GM18507 (cell line): ENCODE measurements at regions not wholly inside any gene's neighbourhood (a gene's known extent, or its start where the extent isn't known, plus 50 kb on each side); places are given as distances from the start of the nearest gene placed in this dataset.

ENCODE experiments used
- DNase-seq: peaks from one replicate; pipeline ENCODE4 v3.0.0; 2011; ENCODE audit warnings: low read depth; ENCODE audit not compliant: insufficient read length; ENCODE audit errors: extremely low spot score
- FAIRE-seq: peaks from 2 replicates; lab custom pipeline; 2011; peaks lifted over from hg19 to GRCh38; lab: Jason Lieb, UNC

GRCh38 chr20:41830702-41831101 is 212.5 kb upstream of the CHD6 start:
- DNase-seq (no peak), FAIRE-seq (no peak)

GRCh38 chr20:41819436-41819835 is 201.3 kb upstream of the CHD6 start:
- FAIRE-seq (no peak), DNase-seq (no peak)

GRCh38 chr20:41818991-41819390 is 200.8 kb upstream of the CHD6 start:
- no peak for DNase-seq
- no peak for FAIRE-seq

GRCh38 chr20:41818369-41818768 is 200.2 kb upstream of the CHD6 start:
- FAIRE-seq: no peak
- DNase-seq: no peak

- FAIRE-seq: no peak
- DNase-seq: no peak
Observed at GRCh38 chr20:41811456-41811855, 193.3 kb upstream of the CHD6 start.

GRCh38 chr20:41800040-41800439 is 181.9 kb upstream of the CHD6 start:
- DNase-seq (no peak), FAIRE-seq (no peak)

GRCh38 chr20:41798930-41799502 is 180.8 kb upstream of the CHD6 start:
- no peak for DNase-seq
- FAIRE-seq: no peak

- FAIRE-seq: no peak
Observed at GRCh38 chr20:41786158-41786557, 168.0 kb upstream of the CHD6 start.

GRCh38 chr20:41784209-41784958 is 166.2 kb upstream of the CHD6 start:
- FAIRE-seq (no peak), DNase-seq (no peak)

More at GRCh38 chr20:41786158-41786557, 168.0 kb upstream of the CHD6 start:
- DNase-seq: no peak

GRCh38 chr20:41783423-41784208 is 165.4 kb upstream of the CHD6 start:
- DNase-seq (no peak), FAIRE-seq (peak; percentile 44)

- DNase-seq (no peak), FAIRE-seq (no peak)
Observed at GRCh38 chr20:41782730-41783406, 164.7 kb upstream of the CHD6 start.

- DNase-seq: no peak
- FAIRE-seq: no peak
Observed at GRCh38 chr20:41782255-41782654, 164.1 kb upstream of the CHD6 start.

GRCh38 chr20:41776421-41776820 is 158.2 kb upstream of the CHD6 start:
- no peak for FAIRE-seq

GRCh38 chr20:41774291-41774690 is 156.1 kb upstream of the CHD6 start:
- FAIRE-seq (no peak), DNase-seq (no peak)

More at GRCh38 chr20:41776421-41776820, 158.2 kb upstream of the CHD6 start:
- no peak for DNase-seq

- no peak for FAIRE-seq
- DNase-seq: no peak
Observed at GRCh38 chr20:41770965-41771364, 152.8 kb upstream of the CHD6 start.

GRCh38 chr20:41770427-41770826 is 152.2 kb upstream of the CHD6 start:
- DNase-seq (no peak), FAIRE-seq (no peak)

- FAIRE-seq: no peak
- no peak for DNase-seq
Observed at GRCh38 chr20:41769592-41770018, 151.4 kb upstream of the CHD6 start.

- FAIRE-seq: no peak
- no peak for DNase-seq
Observed at GRCh38 chr20:41750137-41750536, 132.0 kb upstream of the CHD6 start.

GRCh38 chr20:41748756-41749582 is 130.8 kb upstream of the CHD6 start:
- DNase-seq (no peak), FAIRE-seq (no peak)
